ENCODE measurements at regions not wholly inside any gene's neighbourhood (a gene's known extent, or its start where the extent isn't known, plus 50 kb on each side); places are given as distances from the start of the nearest gene placed in this dataset.

GRCh38 chr11:37572491-37573171 is 974.6 kb upstream of the RAG2 start:
- TF ChIP-seq CTCF (IDR thresholded peaks at IDR 0.05; ENCODE audit: insufficient read depth, low read depth, low read length) (no peak), EZH2 (IDR thresholded peaks at IDR 0.05; ENCODE audit: insufficient read depth, low read length) (no peak)
